Astrocyte (in vitro differentiated cells and primary cell): ENCODE measurements at regions not wholly inside any gene's neighbourhood (a gene's known extent, or its start where the extent isn't known, plus 50 kb on each side); places are given as distances from the start of the nearest gene placed in this dataset.

Experiments
- DNase-seq: peaks from one replicate; pipeline ENCODE4 v3.0.0-alpha.2; 2010; ENCODE audit warnings: low read depth
- FAIRE-seq: peaks from 2 replicates; lab custom pipeline; 2011; peaks lifted over from hg19 to GRCh38; lab: Jason Lieb, UNC
- H2AFZ ChIP-seq: 2 replicates; pipeline ENCODE4 v1.6.0; 2012; ENCODE audit warnings: low read depth, low read length, inconsistent platforms
- H3K27ac ChIP-seq: 2 replicates; pipeline ENCODE4 v1.5.1; 2011; ENCODE audit warnings: low read depth, low read length, inconsistent platforms
- H3K27me3 ChIP-seq: 2 replicates; pipeline ENCODE4 v1.6.0; 2011; ENCODE audit warnings: low read length, inconsistent platforms; ENCODE audit not compliant: insufficient read depth
- H3K36me3 ChIP-seq: 2 replicates; pipeline ENCODE4 v1.5.1; 2011; ENCODE audit warnings: low read length, inconsistent platforms; ENCODE audit not compliant: insufficient read depth
- H3K4me1 ChIP-seq: 2 replicates; pipeline ENCODE4 v1.5.1; 2011; ENCODE audit warnings: low read length, inconsistent platforms; ENCODE audit not compliant: insufficient read depth
- H3K4me2 ChIP-seq: 2 replicates; pipeline ENCODE4 v1.6.0; 2012; ENCODE audit warnings: low read length, inconsistent platforms
- H3K4me3 ChIP-seq: 2 replicates; pipeline ENCODE4 v1.5.1; 2011; ENCODE audit warnings: low read depth, mild to moderate bottlenecking, low read length, inconsistent platforms; ENCODE audit not compliant: insufficient read depth
- H3K79me2 ChIP-seq: 2 replicates; pipeline ENCODE4 v1.6.0; 2012; ENCODE audit warnings: mild to moderate bottlenecking, low read length, inconsistent platforms; ENCODE audit not compliant: insufficient read depth
- H3K9ac ChIP-seq: 2 replicates; pipeline ENCODE4 v1.6.0; 2012; ENCODE audit warnings: mild to moderate bottlenecking, low read length, inconsistent platforms
- H3K9me3 ChIP-seq: 2 replicates; pipeline ENCODE4 v1.5.1; 2012; ENCODE audit warnings: low read depth, mild to moderate bottlenecking, low read length, inconsistent platforms; ENCODE audit not compliant: insufficient read depth
- H4K20me1 ChIP-seq: 2 replicates; pipeline ENCODE4 v1.6.0; 2012; ENCODE audit warnings: low read length, inconsistent platforms; ENCODE audit not compliant: insufficient read depth
- H3K27ac Mint-ChIP-seq: one replicate; pipeline ENCODE4 v1.8.0; 2021; ENCODE audit warnings: mild to moderate bottlenecking, mixed read lengths; ENCODE audit not compliant: unreplicated experiment
- H3K27me3 Mint-ChIP-seq: one replicate; pipeline ENCODE4 v1.8.0; 2021; ENCODE audit warnings: low read depth, mixed read lengths; ENCODE audit not compliant: unreplicated experiment
- H3K36me3 Mint-ChIP-seq: one replicate; pipeline ENCODE4 v1.8.0; 2021; ENCODE audit warnings: low read depth, mixed read lengths; ENCODE audit not compliant: unreplicated experiment
- H3K4me1 Mint-ChIP-seq: one replicate; pipeline ENCODE4 v1.8.0; 2021; ENCODE audit warnings: low read depth, mixed read lengths; ENCODE audit not compliant: unreplicated experiment
- H3K4me3 Mint-ChIP-seq: one replicate; pipeline ENCODE4 v1.8.0; 2021; ENCODE audit warnings: mild to moderate bottlenecking, moderate library complexity, mixed read lengths; ENCODE audit not compliant: unreplicated experiment
- H3K9me3 Mint-ChIP-seq: one replicate; pipeline ENCODE4 v1.8.0; 2021; ENCODE audit warnings: mild to moderate bottlenecking, mixed read lengths; ENCODE audit not compliant: unreplicated experiment
- CTCF ChIP-seq: IDR thresholded peaks from 2 replicates; pipeline ENCODE4 v1.5.1; 2011; ENCODE audit warnings: low read depth, mild to moderate bottlenecking, inconsistent platforms, low read length, moderate library complexity; ENCODE audit not compliant: insufficient read depth
- EZH2 ChIP-seq: IDR thresholded peaks from 2 replicates; pipeline ENCODE4 v1.6.1; 2012; ENCODE audit warnings: mild to moderate bottlenecking, low read length, inconsistent platforms; ENCODE audit not compliant: insufficient read depth

- no peak overlapping the region for H3K4me3 Mint-ChIP-seq
- Histone ChIP-seq H3K36me3 (no peaks in the 10 kb centered on the region), H3K4me1 (no peaks in the 10 kb centered on the region), H3K4me2 (no peak overlapping the region), H3K79me2 (no peaks in the 10 kb centered on the region), H3K4me3 (no peak overlapping the region), H3K27ac (no peak overlapping the region), H3K9ac (no peak overlapping the region), H2AFZ (no peak overlapping the region), H4K20me1 (no peaks in the 10 kb centered on the region), H3K9me3 (no peaks in the 10 kb centered on the region), H3K27me3 (no peaks in the 10 kb centered on the region)
- no peak overlapping the region for H3K27ac Mint-ChIP-seq
- DNase-seq (peak; percentile 73), FAIRE-seq (no peak)
- TF ChIP-seq CTCF (no peak), EZH2 (no peak)
- H3K4me1 Mint-ChIP-seq, result no peaks in the 10 kb centered on the region
- peaks cover 31% of the 10 kb centered on the region for H3K27me3 Mint-ChIP-seq
- no peaks in the 10 kb centered on the region for H3K9me3 Mint-ChIP-seq
- no peaks in the 10 kb centered on the region for H3K36me3 Mint-ChIP-seq
Measured at GRCh38 chr2:172299741-172300140, 127.6 kb upstream of the ITGA6 start.

- Mint-ChIP-seq H3K27ac (no peak overlapping the region), H3K4me1 (no peaks in the 10 kb centered on the region), H3K27me3 (peaks cover 27% of the 10 kb centered on the region), H3K4me3 (no peak overlapping the region), H3K36me3 (no peaks in the 10 kb centered on the region), H3K9me3 (no peaks in the 10 kb centered on the region)
- Histone ChIP-seq H3K36me3 (no peaks in the 10 kb centered on the region), H3K79me2 (no peaks in the 10 kb centered on the region), H3K27me3 (no peaks in the 10 kb centered on the region), H3K9me3 (no peaks in the 10 kb centered on the region), H3K4me2 (no peak overlapping the region), H3K9ac (no peak overlapping the region), H2AFZ (no peak overlapping the region), H3K27ac (no peak overlapping the region), H3K4me1 (no peaks in the 10 kb centered on the region), H3K4me3 (no peak overlapping the region), H4K20me1 (no peaks in the 10 kb centered on the region)
- TF ChIP-seq EZH2, result no peak
- no peak for TF ChIP-seq CTCF
- FAIRE-seq (no peak), DNase-seq (no peak)
Measured at GRCh38 chr2:172300851-172301250, 126.5 kb upstream of the ITGA6 start.

GRCh38 chr2:172305066-172305465 lies 122.3 kb upstream of the ITGA6 start:
- FAIRE-seq (no peak), DNase-seq (no peak)
- Histone ChIP-seq H3K4me1 (no peaks in the 10 kb centered on the region), H4K20me1 (no peaks in the 10 kb centered on the region), H3K27ac (no peak overlapping the region), H3K27me3 (no peaks in the 10 kb centered on the region), H3K79me2 (no peaks in the 10 kb centered on the region), H3K36me3 (no peaks in the 10 kb centered on the region), H3K9ac (no peak overlapping the region), H3K4me2 (no peak overlapping the region), H3K4me3 (no peak overlapping the region), H2AFZ (no peak overlapping the region), H3K9me3 (no peaks in the 10 kb centered on the region)
- Mint-ChIP-seq H3K27ac (no peak overlapping the region), H3K4me3 (no peak overlapping the region), H3K27me3 (peaks cover 8% of the 10 kb centered on the region), H3K36me3 (no peaks in the 10 kb centered on the region), H3K4me1 (no peaks in the 10 kb centered on the region), H3K9me3 (no peaks in the 10 kb centered on the region)
- no peak for TF ChIP-seq EZH2
- TF ChIP-seq CTCF, result no peak
